ENCODE measurements at regions not wholly inside any gene's neighbourhood (a gene's known extent, or its start where the extent isn't known, plus 50 kb on each side); places are given as distances from the start of the nearest gene placed in this dataset.
"Not testable (repeated sequence)": the region's sequence is repeated elsewhere in the genome, so short reads cannot be mapped to it uniquely, and the experiment has no call there.

GRCh38 chr19:28394725-28395124, 818.2 kb downstream of the UQCRFS1 start:
- DNase-seq = no peak

GRCh38 chr19:28393574-28394336, 819.2 kb downstream of the UQCRFS1 start:
- DNase-seq = no peak

- no peak for DNase-seq
Observed at GRCh38 chr19:28388988-28389387, 824.0 kb downstream of the UQCRFS1 start.

GRCh38 chr19:28387507-28387906, 825.4 kb downstream of the UQCRFS1 start:
- no peak for DNase-seq

- peak; percentile 14 for DNase-seq
Observed at GRCh38 chr19:28386470-28386869, 826.5 kb downstream of the UQCRFS1 start.

GRCh38 chr19:28386066-28386465, 826.9 kb downstream of the UQCRFS1 start:
- DNase-seq = peak; percentile 29

- DNase-seq = no peak
Observed at GRCh38 chr19:28377077-28377476, 835.9 kb downstream of the UQCRFS1 start.

GRCh38 chr19:28374971-28375370, 838.0 kb downstream of the UQCRFS1 start:
- DNase-seq = no peak

GRCh38 chr19:28372576-28373247, 840.2 kb downstream of the UQCRFS1 start:
- peak; percentile 16 for DNase-seq

- no peak for DNase-seq
Observed at GRCh38 chr19:28367146-28367545, 845.8 kb downstream of the UQCRFS1 start.

GRCh38 chr19:28363254-28363653, 849.7 kb downstream of the UQCRFS1 start:
- DNase-seq = no peak

- DNase-seq = no peak
Observed at GRCh38 chr19:28359431-28360414, 853.2 kb downstream of the UQCRFS1 start.

- no peak for DNase-seq
Observed at GRCh38 chr19:28358633-28359032, 854.3 kb downstream of the UQCRFS1 start.

GRCh38 chr19:28351761-28352160, 861.2 kb downstream of the UQCRFS1 start:
- no peak for DNase-seq

- DNase-seq = not testable (repeated sequence)
Observed at GRCh38 chr19:28351321-28351720, 861.6 kb downstream of the UQCRFS1 start.

- no peak for DNase-seq
Observed at GRCh38 chr19:28350673-28351072, 862.3 kb downstream of the UQCRFS1 start.

GRCh38 chr19:28350037-28350436, 862.9 kb downstream of the UQCRFS1 start:
- no peak for DNase-seq

GRCh38 chr19:28349604-28350003, 863.3 kb downstream of the UQCRFS1 start:
- no peak for DNase-seq

- DNase-seq = no peak
Observed at GRCh38 chr19:28345811-28346210, 867.1 kb downstream of the UQCRFS1 start.

GRCh38 chr19:28341810-28342350, 871.1 kb downstream of the UQCRFS1 start:
- no peak for DNase-seq

GRCh38 chr19:28334419-28334818, 878.5 kb downstream of the UQCRFS1 start:
- DNase-seq = no peak

- DNase-seq = no peak
Observed at GRCh38 chr19:28333909-28334308, 879.0 kb downstream of the UQCRFS1 start.

- no peak for DNase-seq
Observed at GRCh38 chr19:28332886-28333285, 880.1 kb downstream of the UQCRFS1 start.
